LoVo (cell line): ENCODE measurements at regions not wholly inside any gene's neighbourhood (a gene's known extent, or its start where the extent isn't known, plus 50 kb on each side); places are given as distances from the start of the nearest gene placed in this dataset.

ENCODE experiments used
- DNase-seq: peaks from one replicate; pipeline ENCODE4 v3.0.0-alpha.2; 2016; ENCODE audit warnings: low spot score

DNA sequence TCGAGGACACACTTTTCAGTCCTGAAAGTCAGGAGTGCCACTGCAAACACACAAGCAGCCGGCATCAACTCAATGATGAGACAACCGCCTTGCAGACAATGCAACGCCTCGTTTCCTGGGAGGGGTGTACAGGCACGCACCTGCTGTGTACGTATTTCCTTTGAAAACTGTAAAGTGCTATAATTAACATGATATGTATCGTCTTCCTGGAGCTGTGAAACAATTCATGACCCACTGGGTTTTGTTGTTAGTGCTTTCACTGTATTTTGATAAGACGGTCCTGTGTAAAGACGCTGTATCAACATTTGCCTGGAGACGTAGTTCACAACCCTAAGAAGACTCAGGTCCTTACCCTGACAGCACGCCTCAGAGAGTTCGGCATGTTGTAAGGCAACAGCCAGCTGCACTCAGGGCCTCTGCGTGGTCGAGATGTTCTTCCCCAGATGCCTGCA, 105.7 kb upstream of the ANO1 start:
- no peak for DNase-seq

DNA sequence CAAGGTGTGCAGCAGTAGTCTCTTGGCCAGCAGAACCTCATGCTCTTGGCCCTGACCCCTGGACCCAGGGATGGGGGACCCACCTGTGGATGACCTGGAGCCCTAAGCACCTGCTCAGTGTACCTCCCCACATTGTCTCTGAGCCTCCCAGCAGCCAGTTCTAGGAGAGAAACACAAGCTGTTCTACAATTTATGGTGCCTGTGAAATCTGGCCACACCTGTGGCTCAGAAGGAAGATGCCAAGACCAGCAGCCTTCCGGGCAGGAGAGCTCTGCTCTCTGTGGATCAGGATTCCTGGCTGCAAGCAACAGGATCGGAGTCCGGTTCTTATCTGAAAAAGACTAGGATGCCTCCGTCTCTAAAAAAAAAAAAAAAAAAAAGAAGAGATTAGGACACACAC, 103.6 kb upstream of the ANO1 start:
- DNase-seq, result no peak

DNA sequence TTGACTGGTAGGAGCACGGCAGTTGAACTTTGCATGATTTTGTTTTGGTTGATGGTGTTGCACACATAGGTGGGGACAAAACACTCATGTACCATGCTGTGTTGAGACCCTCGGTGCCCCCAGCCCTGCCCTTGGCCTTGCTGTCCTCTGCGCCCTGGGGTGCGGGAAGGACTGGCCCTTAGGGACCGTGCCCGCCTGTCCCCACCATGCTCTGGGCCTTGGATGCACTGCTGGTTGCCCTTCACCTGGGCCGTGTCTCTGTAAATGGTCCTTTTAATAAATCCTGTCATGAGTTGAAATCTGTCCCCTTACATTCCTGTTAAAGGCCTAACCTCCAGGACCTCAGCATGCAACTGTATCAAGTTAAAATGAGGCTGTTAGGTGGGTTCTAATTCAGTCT, 102.3 kb upstream of the ANO1 start:
- no peak for DNase-seq

DNA sequence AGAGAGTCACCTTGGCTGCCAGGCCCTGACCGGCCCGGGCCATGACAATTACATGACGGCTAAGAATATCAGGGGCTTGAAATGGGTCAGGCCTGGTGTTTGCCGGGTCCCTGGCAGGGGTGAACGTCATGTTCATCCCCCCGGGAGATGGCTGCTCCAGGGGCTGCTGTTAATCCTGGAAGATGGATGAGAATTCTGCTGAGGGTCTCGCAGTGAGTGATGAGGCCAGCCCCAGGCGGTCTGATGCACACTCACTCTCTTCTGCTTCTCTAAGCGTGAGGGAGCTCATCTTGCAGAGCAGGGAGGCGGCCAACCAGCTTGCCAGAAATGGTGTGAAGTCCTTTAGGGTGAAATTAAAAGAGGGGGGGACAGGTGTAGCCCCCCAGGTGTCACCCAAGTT, 101.3 kb upstream of the ANO1 start:
- DNase-seq, result no peak

DNA sequence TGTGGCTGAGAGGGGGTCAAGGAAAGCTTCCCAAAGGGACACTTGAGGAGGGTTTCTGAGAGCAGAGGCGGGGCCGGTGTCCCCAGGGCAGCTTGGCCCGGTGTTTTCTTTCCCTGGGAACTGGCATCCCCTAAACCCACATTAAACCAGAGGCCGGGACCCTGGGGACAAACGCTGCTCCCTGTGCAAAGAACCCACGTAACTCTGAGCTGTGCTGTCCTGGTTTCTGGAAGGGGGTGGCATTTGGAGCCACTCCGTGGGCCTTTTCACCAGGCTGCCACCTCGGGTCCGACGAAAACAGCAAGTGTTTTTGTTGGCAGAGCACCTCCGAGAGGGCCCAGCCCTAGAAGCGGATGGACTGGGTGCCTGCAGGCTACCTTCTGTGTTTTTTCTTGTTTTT, 100.2 kb upstream of the ANO1 start:
- DNase-seq, result no peak

DNA sequence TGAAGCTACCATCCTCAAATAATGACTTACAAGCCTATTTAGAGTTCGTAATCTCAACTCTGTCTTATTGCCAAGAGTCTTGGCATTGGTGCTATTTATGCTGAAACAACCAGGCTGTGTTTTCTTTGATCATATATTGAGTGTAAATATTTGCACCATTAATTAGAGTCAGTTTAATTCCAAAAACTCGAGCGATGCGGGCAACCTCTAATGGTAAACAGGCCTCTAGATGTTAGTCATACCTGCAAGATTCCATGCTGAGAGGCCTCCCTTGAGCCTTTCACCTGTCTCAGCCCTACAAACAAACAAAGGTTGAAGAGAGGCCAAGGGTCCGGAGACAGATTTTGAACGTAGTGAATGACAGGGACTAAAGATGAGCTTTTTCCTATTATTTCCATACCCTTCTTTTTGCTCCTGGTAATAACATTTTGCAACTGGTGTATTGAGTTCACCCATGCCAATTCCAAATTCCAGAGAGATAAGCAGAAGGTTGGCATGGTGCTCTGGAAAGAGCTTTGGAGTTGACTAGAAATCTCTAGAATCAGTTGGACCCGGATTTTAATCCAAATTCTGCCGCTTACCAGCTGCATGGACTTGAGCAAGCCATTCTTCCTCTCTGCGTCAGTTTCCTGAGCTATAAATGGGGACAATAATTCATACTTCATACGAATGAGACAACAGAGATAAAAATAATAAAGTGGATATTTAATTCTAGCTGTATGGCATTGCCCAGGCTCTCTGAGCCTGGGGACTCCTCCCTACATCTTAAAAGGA, 99.1 kb upstream of the ANO1 start:
- no peak for DNase-seq

DNA sequence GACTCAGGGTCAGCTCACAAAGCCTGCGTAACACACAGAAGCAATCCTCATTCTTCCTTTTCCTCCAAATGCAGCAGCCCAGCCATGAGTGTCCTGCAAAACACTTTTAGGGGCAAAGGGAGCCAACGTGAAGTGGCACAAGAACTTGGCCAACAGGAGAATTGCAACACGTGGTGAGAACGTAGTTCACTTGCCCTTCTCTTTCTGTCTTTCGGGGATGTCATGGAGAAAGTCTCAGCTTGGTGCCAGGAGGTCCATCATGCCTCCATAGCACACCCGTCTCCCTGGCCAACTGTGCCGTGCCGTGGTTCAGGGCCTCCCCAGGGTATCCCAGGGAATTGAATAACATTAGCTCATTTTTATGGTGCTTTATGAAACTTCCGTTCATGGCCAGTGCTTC, 98.5 kb upstream of the ANO1 start:
- no peak for DNase-seq

DNA sequence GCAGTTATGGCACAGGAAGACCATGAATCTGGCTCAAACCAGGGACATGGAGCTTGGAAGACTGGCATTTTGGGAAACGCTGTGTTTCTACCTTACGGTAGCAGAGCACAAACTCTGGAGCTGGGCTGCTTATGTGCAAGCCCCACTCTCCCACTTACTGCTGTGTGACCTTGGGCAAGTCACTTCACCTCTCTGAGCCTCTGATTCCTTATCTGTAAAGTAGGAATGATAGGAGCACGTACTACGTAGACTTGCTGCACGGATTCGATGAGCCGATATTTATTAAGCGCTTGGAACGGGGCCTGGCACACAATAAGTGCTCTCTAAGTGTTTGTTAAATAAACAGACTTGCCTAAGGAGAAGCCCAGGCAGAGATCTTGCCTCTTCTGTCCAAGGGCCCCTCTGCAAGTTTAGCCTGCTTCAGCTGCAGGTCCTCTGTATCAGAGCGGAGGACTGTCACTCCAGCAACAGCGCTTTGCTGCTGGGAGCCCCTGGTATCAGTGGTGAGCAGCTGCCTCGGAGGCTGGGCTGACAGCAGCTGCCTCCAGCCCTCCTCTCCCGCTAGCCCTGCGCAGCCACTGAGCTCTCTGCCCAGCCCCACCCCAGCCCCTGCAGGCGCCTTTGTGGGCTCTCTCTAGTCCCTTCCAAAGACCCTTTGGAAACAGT, 96.9 kb upstream of the ANO1 start:
- DNase-seq, result no peak

DNA sequence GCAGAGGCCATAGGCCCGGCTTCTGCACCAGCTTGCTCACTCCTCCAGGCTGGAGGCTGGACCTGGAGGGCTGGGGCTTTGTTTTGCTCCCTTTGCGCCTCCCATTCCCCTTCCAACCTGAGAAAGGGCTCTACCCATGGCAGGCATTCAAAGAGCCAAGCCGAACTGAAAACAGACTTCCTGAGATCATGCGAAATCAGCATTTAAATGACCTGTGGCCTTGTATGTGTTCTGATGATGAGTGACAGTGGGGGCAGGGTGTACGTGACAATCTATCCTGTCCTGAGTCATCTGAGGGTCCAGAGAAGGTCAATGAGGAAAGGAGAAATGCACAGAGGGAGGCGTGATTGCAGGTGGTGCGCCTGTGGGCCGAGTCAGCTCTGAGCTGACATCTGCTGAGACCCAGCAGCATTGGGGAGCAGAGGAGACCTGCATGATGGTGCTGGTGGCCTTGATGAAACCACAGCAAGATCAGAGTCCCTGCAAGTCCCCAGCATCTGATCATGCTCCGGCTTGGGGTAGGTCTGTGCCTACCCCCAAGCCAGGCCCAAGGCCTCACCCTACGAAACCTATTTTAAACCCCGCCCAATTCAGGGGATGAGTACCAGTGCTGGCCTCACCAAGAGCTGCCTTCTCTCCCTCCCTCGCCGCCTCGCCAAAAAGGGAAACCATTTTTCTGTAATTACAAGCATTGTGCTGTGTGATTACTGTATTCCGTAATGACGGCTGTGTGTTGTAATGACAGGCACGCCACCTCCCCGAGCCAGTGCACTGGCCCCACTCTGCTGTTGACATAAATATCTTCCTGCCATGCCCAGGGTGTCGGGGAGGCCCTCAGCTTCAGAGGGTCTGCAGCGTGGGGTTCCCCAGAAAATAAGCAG, 95.2 kb upstream of the ANO1 start:
- no peak for DNase-seq

DNA sequence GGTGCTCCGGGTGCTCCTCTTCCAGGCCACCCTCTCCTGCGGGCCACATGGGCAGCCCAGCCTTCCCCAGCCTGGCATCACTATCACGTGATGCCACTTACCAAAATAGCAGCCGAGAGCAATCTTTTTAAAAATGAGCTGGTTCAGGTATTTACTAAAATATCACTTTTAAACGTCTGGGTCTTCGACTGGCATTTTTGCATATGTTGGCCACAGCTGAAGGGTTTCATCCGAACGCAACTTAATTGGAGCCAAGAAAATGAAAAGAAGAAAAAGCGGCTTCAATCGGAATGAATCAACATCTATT, 94.6 kb upstream of the ANO1 start:
- DNase-seq, result no peak

DNA sequence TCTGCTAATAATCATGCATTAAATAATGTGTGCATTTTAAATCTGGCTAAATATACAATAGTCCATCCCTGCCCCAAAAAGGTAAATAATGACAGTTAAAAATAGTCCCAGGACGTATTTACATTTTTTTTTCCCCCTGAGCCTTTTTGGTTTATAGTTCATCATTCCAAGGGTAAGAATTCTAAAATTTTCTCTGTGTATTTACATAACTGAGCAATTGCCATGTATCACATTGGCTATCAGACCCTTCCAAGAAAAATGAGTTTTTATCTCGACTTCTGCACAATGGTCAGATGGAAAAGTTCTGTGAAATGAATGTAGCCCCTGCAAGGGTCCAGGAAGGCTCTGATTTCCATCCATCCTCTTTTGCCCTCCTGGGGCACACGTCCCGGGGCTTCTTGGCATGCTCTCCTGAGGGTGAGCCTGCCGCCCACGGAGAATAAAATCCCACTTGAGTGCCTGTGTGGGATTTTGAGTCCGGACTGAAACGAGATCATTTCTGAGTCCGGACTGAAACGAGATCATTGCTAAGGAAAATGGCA, 94.1 kb upstream of the ANO1 start:
- DNase-seq, result no peak

DNA sequence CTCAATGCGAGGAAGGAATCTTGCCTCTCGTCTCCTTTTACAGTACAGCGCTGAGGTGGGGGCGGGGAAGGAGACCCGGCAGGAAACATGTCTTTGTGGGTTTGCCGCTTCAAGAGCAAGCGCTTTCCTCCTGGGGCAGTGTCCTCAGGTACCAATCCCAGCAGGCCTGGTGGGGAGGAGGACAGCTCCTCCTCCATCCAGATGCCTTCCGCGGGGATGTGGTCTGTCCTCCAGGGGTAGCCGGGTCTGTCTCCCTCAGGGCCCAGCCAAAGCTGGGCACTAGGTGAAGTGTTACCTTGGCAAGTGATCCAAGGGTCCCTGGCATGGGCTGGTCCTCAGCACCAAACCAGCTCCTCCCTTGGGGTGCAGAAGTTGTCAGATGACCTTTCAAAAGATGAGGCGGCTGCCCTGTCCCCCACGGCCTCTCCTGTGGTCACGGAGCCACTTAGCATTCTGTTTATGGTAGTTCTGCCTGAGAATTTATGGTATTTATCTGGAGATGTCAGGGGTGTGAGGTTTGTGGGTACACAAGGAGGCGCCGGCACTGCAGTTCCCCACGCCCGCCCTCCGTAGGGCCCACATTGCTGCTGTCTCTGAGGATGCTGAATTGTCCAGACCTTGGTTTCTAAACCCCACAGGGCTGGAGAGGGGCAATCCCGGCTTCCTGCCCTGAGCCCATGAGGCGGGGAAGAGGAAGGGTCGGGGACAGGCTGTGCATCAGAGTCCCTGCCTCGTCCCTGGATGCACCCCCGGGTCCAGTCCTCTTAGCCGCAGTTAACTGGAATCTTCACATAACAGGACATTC, 93.5 kb upstream of the ANO1 start:
- DNase-seq, result no peak

DNA sequence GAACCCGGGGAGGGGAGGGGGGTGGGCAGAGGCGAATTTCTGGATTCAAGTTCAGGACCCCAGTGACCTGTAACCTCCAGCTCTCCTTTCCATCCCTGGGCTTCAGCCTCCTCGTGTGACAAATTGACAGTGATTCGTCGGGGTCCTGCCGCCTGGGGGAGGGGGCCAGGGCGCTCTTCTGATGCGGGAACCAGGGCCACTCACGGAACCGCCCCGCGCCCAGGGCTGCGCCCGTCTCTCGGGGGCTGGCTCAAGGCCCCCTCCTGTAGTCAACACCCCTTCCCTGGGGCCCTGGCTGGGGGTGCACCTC, 92.8 kb upstream of the ANO1 start:
- no peak for DNase-seq

DNA sequence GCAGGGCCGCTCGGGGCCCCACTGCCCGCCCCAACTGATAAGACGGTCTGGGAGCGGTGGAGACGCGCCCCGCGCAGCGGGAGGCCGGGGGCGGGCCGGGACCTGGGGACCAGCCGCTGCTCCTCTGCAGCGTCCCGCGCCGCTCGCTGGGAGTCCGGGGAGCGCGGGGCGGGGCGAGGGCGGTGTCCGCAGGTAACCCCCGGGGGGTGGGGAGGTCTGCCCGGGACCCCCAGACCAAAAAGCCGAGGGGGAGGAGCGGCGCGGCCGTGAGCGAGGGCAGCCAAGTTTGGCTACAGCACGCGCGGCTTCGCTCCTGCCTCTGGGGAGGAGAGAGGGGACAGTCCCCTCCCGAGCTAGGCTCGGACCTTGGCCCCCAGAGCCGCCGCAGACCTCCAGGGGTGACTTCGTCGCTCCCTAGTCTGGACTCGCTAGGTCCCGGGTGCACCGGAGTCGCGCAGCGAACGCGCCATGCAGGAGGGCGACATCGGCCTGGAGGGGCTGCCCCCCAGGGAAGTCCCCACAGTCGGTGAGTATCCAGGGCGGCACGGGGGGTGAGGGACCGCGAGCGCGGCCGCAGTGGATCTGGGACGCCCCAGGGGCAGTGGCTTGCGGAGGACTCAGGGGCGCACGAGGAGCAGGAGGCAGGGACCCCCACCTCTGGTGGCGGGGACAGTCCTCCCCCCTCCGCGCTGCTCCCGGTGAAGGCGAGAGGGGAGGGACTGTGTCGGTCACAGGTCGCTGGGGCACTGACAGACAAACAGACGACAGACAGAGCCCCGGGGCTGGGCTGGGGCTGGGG, 92.3 kb upstream of the ANO1 start:
- DNase-seq, result no peak

DNA sequence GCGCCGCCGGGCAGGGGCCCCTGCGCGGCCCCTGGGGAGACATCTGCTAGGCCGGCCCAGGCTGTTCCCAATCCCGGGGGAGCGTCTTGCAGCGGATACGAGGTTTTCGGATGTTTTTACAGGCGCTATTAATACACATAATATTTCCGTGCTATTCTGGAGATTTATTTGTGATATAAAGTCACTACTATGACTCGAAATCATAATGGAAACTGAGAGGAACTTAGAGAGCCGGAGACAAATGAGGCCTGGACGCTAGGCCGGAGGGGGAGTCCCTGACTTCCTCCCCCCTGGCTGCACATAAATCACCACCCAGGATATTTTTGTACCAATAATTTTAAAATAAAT, 91.7 kb upstream of the ANO1 start:
- DNase-seq, result no peak

DNA sequence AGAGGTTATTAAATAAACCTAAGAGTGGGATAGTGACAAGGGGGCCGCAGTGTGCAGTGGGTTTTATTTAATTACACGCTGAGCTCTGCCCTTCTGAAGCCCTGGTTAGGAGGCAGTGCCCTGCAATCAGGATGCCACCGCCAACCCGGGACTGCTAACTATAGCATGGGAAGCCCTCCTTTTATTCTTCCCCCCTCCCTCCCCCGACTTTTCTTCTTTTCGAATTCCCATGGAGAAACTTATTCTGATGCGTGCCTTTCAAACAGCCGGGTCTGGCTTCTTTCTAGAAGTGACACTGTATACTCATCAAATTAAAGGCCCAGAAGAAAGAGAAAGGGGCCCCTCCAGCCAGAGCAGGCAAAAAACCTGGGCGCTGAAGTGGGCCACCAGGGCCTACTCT, 91.3 kb upstream of the ANO1 start:
- DNase-seq, result no peak

DNA sequence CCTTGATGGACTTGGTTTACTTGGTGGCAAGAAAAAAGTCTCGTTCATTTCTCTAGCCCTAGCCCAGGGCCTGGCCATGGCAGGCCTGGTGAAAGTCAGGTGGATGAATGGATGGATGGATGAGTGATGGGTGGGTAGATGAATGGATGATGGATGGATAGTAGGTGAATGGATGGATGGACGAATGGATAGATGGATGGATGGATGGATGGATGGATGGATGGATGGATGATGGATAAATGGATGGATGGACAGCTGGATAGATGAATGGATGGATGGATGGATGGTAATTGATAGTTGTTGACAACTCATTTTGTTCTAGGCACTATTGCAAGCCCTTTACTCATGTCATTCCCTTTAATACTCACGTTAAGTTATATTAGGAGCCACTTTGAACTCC, 86.1 kb upstream of the ANO1 start:
- no peak for DNase-seq

DNA sequence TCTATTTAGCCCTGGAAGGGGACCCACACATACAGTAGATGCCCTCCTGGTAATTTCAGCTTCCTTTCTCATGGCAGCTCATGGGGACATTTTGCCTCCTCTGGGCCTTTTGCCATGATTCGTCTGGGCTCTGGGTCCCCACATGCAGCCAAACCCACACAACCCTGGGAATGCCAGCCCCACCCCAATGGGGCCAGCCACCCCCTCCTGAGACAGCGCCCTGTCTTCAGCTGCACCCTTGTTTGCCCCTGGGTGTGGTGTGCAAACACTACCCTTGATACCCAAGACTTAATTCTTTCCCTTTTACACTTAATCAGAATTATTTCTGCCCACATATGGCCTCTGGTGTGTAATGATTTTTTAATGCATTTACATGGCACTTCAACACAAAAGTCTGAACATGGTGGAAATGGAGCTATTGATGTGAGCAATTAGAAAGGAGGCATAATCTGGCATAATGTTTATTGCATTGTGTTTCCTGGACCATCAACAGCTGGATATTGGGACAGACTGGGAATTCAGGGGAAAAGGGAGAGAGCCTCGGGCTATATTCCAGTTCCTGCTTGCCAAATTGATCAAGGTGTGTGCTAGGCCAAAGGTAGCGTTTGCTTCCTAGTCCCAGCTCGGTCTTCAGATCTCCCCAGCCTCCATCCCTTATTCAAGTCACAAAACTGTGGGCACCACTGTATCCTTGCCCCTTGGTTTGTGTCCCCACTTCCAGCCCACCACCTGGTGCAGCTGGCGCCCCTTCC, 85.0 kb upstream of the ANO1 start:
- peak; percentile 68 for DNase-seq

DNA sequence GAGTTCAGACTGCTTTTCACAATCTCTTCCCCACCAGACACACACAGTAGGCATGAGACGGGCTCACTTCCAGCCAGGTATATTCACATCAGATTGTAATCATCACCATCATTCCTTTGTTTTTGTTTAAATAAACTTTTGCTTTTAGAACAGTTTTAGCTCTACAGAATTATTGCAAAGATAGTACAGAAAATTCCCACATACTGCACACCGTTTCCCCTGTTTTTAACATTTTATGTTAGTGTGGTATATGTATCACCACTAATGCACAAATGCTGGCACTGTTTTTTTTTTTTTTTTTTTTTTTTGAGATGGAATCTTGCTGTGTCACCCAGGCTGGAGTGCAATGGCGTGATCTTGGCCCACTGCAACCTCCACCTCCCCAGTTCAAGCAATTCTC, 83.3 kb upstream of the ANO1 start:
- no peak for DNase-seq

DNA sequence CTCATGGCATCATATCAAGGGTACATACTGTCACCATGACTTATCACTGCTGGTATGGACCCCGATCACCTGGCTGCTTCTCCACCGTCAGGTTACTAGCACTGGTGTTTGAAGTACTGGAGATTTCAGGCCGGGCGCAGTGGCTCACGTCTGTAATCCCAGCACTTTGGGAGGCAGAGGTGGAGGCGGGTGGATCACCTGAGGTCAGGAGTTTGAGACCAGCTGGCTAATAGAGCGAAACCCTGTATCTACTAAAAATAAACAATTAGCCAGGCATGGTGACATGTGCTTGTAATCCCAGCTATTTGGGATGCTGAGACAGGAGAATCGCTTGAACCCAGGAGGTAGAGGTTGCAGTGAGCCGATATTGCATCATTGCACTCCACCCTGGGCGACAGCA, 82.4 kb upstream of the ANO1 start:
- no peak for DNase-seq

DNA sequence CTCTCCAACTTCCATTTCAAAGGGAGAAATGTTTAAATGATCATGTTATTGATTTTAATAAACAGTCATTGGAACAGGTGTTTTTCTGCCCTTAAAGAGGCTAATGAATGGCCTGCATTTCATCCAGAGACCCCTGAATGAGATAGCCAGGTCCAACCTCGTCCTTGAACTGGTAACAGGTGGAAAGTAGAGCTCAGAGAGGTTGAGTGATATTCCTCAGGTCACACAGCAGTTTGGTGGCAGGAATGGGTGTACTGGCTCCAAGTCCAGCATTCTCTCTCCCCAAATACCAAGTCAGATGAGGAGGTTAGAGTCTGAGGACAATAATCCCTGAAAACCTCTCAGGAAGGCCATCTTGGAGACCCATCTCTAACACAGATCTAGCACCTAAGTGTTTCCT, 81.7 kb upstream of the ANO1 start:
- no peak for DNase-seq
